NT2/D1 (cell line): ENCODE measurements at regions not wholly inside any gene's neighbourhood (a gene's known extent, or its start where the extent isn't known, plus 50 kb on each side); places are given as distances from the start of the nearest gene placed in this dataset.

Experiments used
- YY1 ChIP-seq: IDR thresholded peaks from 2 replicates; pipeline ENCODE4 v1.6.1; 2011; ENCODE audit not compliant: insufficient read length, insufficient read depth
- ZNF274 ChIP-seq: IDR thresholded peaks from 2 replicates; pipeline ENCODE4 v1.6.1; 2011; ENCODE audit warnings: mild to moderate bottlenecking, low read depth, low read length

- no peak for TF ChIP-seq ZNF274
- TF ChIP-seq YY1: no peak
Observed at GRCh38 chr22:34842630-34843029, 223.3 kb upstream of the ISX start.
